Stimulated activated CD8-positive, alpha-beta memory T cell treated with anti-CD3 and anti-CD28 coated beads, Interleukin-12 subunit alpha, Interleukin-12 subunit beta, amount 100 ng/mL, for 24 hours (primary cell): ENCODE measurements at regions not wholly inside any gene's neighbourhood (a gene's known extent, or its start where the extent isn't known, plus 50 kb on each side); places are given as distances from the start of the nearest gene placed in this dataset.
"Not testable (repeated sequence)": the region's sequence is repeated elsewhere in the genome, so short reads cannot be mapped to it uniquely, and the experiment has no call there.

ENCODE experiments used
- DNase-seq: peaks from one replicate; pipeline ENCODE4 v3.0.0-alpha.2; 2020; ENCODE audit errors: extremely low read depth

DNA sequence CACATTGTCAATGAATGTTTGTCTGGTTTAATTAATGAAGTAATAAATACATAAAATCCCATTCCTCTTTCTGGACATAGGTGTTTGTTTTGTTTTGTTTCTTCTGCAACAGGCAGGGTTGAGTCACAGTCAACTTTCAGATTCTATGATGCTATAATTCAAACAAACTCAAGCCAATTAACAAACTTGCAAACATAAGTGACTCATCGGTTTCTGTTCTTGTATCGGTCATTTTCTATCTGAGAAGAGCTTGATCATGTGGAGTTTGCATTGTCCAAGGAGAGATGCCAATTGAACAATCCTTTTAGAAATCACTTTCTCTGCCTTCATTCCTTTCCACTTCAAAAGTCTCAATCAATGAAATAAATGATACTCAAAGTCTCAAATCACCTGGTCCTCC, 294.2 kb upstream of the C16orf82 start:
- no peak for DNase-seq

DNA sequence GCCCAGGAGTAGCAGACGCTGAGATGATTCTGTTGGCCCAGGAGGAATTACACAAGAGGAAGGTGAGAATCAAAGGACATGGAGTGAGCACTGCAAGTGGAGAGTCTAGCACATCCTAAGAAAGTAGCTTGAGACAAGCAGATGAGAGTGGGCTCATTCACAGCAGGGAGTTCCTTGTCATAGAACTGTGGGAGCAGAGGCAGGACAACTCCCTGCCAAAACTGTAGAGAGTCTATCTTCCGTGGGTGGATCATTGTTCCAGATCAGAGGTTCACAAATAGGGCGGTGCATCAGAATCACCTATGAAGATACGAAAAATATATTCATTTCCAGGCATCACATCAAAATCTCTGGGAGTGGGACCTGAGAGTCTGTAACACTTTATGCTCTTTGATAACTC, 288.9 kb upstream of the C16orf82 start:
- DNase-seq, result no peak

DNA sequence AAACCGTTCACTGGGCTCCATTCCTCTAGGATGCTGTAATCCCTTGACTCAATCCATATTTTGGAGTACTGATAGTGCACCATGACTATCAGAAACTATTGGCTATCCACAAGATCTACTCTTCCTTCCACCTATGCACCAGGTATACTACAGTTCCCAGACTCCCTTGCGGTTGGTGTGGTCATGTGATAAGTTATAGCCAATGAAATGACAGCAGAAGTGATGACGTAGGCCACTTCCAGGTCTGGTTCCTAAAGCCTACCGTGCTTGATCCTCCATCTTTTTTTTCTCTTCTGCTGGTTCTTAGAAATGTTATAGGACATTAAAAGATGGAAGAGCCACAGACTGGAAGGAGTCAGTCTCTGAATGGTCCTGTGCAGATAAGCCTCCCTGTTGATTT, 278.8 kb upstream of the C16orf82 start:
- DNase-seq, result no peak

DNA sequence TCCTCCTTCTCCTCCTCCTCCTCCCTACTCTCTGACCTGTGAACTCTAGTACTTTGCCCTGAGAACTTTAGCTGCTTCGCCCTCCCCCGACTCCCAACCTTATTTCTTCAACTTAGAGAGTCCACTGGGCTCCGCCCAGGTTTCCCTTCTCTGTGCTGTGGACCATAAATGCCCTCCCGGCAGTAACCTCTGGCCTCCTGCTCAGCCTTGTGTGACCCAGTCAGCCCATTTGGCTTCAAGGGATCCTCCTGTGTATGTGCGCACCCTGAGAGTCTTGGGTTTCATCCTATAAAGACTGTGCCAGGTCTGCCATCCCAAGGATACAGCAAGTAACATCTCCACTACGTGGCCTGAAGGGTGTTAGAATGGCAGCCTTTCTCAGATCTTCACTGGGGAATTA, 275.6 kb upstream of the C16orf82 start:
- no peak for DNase-seq

DNA sequence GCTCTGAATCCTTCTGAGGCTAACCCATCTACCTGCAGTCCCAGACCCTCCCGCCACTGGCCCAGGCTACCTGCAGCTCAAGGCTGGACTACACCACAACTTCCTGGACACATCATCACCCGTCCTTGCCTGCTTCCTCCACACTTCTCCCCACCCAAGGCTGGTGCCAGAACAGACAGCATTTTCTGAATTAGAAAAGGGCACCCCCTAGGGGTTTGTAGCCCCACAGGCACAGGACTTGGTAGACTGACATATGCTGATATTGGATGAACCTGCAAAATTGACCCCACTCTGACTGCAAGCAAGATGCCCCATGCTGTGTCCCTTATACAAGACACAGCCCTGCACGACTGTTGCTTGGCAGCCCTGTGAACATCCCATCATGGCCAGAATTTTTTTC, 271.5 kb upstream of the C16orf82 start:
- DNase-seq, result no peak

DNA sequence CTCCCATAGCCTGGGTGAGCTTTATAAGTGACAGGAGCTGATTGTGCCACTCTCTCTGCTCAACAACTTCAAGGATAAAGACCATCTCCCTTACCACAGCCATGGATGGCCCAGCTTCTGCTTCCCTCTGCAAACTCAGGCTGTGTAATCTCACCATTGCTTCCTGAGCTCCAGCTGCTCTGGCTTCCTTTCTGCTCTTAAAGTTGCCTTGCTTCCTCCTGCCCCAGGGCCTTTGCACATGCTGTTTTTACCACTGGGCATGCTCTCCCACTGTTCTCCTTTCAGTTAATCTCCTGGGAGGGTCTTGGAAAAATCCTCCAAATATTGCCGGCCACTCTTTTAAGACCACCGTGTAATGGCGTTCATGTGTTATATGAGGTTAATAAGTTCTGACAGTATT, 265.1 kb upstream of the C16orf82 start:
- no peak for DNase-seq

DNA sequence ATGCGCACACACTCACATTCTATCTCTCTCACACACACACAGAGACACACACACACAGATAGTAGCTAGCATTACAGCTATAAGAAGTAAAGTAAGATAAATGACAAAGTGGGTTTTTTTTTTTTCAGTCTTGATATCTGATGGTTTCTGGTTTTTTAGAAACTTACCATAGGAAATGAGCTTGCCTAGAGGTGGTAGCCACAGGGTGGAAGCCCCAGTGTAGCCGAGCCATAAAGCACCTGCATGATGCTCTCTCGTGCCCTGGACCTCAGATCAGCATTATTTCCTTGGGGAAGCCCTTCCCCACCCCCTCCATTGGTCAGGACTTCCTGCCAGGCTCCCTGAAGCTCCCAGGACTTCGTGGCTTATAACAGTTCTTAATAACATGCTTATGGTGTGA, 264.3 kb upstream of the C16orf82 start:
- DNase-seq, result no peak

DNA sequence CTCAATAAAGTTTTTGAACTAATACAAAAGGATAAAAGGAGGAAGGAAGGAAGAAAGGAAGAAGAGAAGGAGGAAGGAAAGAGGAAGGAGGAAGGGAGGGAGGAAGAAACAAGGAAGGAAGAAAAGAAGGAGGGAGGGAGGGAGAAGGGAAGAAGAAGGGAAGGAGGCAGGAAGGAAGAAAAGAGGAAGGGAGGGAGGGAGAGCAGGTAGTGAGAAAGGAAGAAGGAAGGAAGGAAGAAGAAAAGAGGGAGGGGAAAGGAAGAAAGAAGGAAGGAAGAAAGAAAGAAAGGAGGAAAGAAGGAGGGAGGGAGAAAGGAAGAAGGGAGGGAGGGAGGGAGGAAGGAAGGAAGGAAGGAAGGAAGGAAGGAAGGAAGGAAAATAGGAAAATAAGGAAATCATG, 263.8 kb upstream of the C16orf82 start:
- DNase-seq, result no peak

DNA sequence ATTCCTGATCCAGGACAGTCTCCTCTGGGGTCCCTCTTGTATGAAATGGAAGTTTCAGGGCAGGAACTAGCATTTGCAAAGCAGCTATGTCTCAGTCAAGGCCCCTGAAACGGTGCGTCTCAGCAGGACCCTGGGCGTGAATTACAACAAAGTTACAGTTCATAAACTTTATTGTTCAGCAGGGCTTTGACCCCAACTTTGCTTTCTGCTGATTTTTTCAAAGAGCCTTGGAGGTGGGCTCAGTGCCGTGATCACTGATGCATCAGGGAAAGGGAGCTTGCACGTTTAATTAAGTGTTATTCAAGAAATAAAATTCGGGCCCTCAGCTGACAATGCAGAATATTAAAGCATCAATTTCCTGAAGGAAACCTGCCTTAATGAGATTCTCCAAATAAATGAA, 260.1 kb upstream of the C16orf82 start:
- no peak for DNase-seq

DNA sequence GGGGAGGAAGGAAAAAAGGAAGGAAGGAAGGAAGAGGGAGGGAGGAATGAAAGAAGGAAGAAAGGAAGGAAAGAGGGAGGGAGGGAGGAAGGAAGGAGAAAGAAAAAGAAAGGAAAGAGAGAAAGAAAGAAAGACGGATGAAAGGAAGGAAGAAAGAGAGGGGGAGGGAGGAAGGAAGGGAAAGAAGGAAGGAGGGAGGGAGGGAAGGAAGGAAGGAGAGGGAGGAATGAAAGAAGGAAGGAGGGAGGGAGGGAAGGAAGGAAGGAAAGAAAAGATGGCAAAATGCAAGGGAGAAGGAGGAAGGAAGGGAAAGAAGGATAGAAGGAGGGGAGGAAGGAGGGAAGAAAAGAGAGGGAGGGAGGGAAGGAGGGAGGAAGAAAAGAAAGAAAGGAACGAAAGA, 257.3 kb upstream of the C16orf82 start:
- no peak for DNase-seq

DNA sequence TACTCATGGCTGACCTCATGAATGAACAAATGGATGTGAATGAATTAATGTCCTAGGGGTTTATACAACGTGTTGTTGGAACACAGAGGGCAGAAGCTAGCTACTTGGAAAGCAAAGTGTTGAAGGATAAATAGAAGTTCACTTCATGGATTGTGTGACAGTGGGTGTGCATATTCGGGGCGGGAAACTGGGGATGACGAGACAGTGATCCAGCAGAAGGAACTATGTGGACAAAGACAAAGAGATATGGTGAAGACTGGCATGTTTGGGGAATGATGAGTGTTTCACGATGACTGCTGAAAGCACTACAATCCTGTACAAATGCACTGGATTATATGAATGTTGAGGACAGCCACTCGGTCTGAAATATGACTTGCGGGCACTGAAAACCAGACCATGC, 250.5 kb upstream of the C16orf82 start:
- no peak for DNase-seq

DNA sequence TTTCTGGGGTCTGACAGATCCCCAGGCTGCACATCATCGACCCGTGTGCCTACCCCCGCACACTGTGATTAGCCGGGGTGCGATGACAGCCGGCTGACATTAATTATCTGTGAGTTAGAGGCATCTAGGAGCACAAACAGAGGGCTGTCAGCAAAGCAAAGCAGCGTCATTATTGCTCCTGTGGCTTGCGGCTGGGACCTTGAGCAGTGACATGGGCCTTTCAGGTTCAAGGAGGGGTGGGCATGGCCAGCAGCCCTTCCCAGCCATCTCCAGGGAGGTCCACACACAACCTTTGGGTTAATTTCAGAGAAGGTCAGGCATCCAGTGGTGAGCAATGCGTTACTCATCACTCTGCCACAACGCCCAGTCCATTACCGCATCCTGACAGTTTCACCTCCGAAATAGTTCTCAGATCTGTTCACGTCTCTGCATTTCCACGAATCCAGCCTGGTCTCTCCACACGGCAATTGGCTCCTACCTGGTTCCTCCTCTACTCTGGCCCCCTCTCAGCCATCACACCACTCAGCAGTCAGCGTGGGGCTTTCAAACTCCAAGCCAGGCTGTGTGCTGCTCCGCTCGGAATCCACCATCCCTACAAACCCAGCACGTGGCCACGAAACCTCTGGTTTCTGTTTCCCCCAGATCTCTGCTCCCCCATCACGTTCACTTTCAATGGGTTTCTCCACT, 249.7 kb upstream of the C16orf82 start:
- DNase-seq, result no peak

DNA sequence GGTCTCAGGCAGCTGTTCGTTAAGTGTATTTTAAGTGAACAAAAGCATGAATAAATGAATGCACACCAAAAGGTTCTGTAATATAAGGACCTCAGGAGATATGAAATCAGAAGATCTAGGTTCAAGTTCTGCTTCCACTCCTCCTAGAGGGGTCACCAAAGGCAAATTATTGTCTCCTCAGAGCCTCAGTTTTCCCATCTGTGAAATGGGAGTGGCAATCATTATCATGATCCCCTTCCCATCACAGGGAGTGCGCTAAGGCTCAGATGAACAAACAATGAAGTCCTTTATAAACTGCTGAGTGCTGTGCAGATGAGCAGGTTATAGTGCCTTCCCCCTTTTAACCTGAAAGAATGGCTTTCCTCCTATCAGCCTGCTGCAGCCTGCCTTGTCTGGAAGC, 248.3 kb upstream of the C16orf82 start:
- no peak for DNase-seq

DNA sequence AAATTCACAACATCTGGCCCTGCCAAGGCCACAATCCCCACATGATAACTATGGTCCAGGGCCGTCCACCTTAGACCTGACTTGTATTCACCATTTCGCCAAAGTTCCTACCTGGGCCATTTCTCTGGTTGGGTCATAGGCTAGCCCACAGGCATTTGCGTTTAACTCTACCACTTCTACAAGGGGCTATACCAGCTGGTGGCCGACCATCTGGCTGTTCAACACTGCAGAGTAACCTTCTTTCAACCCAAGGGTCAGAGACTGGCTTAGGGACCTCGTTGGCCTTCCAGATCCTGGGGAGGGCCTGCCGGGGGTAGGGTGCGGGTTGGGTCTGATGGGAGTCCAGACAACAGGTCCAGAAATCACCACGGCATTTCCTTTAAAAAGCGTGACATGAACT, 242.3 kb upstream of the C16orf82 start:
- no peak for DNase-seq

DNA sequence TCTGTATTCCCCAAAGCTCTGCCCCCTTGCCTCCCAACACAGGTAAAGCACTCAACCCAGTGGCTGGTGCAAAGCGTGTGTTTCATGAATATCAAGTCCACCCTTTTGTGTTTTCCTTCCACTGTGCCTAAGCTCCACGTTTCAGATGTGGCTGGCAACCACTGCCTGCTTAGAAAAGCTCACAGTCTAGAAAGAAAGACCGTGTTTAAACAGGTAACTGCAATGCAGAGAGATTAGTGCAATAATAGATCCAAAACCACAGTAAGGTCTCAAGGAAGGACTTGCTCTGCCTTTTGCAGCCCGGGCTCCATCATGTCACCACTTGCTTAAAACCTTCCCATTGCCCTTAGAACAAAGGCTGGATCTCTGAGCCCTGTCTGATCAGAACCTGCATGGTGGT, 240.2 kb upstream of the C16orf82 start:
- DNase-seq, result no peak

DNA sequence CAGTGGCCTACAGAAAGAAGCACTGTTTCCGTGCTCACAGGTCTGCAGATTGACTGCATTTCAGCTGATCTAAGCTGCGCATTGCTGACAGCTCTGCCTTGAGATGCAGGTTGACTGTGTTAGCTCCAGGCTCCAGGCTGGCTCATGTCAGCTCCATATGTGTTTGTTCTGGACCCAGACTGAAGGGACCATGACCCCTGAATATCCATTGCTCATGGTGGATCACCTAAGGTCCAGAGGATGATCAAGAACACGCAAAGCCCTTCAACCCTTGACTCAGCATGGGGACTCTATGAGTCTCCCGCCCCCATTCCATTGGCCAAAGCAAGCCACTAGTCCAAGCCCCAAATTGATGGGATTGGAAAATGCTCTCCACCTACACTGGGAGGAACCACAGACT, 239.3 kb upstream of the C16orf82 start:
- no peak for DNase-seq

DNA sequence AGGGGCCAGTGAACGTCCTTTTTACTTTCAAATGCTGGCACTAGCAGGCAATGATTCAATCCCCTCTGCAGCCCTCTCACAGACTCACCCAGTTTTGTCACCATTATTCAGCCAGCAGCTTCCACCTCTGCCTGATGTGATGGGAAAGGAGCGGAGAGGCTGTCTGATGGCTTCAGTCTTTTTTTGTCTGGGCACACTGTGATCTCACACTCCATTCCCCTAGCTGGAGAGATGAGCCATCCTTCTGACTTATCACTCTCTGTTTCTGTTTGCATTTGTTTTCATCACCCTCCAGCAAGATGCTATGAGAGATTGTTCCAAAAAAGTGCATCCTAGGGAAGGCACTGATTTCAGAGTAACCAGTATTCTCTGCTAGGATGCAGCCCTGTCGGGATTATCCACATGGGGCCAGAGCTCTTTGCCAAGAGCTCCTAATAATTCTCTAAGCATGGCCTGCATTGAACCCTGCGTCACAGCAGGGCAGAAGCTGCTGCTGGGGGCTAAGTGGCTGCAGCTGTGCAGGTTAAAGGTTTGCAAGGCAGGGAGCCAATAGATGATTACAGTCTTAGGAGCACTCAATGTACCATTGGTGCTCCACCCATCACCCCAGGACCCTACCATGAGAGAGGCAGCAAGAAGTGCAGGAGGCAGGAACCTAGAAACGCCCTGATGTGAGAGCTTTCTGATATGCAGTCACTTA, 236.1 kb upstream of the C16orf82 start:
- no peak for DNase-seq

DNA sequence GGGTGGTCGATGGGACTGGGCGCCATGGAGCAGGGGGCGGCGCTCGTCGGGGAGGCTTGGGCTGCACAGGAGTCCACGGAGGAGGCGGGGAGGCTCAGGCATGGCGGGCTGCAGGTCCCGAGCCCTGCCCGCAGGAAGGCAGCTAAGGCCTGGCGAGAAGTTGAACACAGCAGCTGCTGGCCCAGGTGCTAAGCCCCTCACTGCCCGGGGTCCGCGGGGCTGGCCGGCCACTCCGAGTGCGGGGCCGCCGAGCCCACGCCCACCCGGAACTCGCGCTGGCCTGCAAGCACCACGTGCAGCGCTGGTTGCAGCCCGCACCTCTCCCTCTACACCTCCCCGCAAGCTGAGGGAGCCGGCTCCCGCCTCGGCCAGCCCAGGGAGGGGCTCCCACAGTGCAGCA, 230.6 kb upstream of the C16orf82 start:
- not testable (repeated sequence) for DNase-seq

DNA sequence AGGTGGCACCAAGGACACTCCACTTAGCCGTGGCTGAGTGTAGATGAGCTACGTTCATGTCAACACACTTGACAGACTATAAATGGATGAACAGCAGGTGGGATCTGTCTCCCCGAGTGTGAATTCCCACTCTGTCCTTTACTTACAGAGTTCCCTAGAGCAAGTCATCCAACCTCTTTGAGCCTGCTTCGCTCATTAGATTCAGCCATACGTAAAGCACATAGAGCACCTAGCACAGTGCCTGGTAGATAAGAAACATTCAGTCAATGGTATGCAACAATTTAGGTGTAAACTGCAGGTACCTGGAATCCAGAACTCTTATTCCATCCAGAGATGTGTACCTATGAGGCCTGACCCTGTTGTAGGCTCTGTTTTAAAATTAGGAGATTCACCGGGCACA, 227.8 kb upstream of the C16orf82 start:
- no peak for DNase-seq

DNA sequence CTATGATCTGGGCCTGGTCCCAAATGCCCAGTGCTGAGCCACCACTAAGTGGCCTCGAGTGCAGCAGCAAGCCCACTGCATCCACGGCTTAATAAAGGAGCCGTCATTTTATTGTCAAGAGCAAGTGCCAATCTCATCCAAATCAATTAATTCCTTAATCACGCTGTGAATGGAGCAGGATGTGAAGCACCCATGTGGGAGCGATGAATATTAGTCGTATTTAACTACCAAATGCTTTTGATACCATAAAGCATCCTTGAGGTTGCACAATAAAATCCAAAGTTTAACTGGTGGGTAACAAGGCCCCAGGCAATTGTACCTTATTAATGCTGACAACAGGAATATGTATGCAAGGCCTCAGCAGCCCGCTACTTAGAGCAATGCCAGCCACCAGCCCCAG, 226.0 kb upstream of the C16orf82 start:
- no peak for DNase-seq

DNA sequence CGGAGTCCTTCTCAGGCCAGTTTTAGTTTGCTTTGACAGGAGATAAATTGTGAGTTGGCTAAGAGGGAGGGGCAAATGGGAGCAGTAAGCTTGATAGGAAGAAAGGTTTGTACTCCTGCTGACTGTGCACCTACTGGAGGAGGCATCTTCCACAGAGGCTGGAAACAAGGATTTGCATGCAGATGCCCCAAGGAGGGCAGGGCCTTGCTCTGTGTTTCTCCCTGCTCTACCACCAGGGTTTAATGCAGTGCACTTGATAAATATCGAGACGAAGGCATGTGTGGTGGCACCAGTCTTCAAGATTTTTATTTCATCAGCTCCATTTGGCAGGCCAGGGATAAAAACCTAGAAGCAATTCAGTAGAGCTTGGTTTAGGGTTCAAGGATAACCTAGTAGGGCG, 210.5 kb upstream of the C16orf82 start:
- no peak for DNase-seq

DNA sequence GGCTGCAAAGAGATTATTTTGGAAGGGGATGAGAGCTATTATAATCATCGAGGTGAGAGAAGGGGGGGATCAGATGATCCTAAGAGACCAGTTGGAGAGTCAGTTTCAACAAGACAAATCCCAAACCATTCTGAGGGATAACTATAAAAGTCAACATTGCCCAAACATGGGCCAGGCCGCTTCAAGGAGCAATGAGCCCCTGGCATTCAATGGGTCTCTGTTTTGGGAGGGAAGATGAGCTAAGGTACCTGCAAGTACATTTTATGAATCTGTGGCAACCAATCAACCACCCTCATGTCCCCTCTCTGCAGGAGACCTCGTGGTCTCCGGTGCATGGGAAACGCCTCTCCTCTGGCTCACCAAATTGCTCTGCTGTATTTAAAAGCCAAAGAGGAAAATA, 209.9 kb upstream of the C16orf82 start:
- no peak for DNase-seq

DNA sequence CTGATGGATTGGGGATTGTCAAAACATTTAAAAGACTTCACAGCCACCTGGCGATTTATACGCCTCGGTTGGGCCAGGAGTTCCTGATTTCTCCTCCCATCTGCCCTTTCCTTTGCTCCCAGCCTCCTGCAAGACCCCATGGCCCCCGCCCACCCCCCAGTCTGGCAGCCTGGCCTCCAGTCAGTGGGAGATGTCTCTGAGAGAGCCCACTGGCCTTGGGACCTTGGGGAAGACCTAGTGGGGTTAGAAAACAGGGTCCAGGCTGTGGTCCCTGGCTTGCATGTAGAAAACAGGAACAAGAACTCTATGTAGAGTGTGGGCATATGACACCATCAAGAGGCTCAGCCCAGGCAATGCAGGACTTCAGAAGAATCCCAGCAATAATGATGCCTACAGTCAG, 209.4 kb upstream of the C16orf82 start:
- no peak for DNase-seq

DNA sequence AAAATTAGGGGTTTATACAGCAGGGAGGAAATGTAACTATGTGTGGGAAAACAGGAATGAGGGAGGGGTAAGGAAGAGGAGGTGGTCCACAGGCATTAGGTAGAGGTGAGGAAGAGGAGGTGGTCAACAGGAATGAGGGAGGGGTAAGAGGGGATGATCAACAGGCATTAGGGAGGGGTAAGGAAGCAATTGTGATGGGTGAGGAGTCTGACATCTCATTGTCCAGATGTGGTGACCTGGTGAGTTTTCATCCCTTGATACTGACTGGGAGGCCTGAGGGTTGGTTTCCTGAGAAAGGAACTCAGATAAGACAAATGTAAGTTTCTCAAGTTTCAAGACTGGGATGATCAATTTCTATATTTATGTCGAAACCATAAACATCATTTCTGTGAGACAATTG, 206.2 kb upstream of the C16orf82 start:
- DNase-seq, result no peak
